NCI-H526 (cell line): ENCODE measurements at regions not wholly inside any gene's neighbourhood (a gene's known extent, or its start where the extent isn't known, plus 50 kb on each side); places are given as distances from the start of the nearest gene placed in this dataset.

Experiments used
- DNase-seq, 2 experiments: peaks; one replicate each; lab custom pipeline; 2025; lab: John Stamatoyannopoulos, UW

DNA sequence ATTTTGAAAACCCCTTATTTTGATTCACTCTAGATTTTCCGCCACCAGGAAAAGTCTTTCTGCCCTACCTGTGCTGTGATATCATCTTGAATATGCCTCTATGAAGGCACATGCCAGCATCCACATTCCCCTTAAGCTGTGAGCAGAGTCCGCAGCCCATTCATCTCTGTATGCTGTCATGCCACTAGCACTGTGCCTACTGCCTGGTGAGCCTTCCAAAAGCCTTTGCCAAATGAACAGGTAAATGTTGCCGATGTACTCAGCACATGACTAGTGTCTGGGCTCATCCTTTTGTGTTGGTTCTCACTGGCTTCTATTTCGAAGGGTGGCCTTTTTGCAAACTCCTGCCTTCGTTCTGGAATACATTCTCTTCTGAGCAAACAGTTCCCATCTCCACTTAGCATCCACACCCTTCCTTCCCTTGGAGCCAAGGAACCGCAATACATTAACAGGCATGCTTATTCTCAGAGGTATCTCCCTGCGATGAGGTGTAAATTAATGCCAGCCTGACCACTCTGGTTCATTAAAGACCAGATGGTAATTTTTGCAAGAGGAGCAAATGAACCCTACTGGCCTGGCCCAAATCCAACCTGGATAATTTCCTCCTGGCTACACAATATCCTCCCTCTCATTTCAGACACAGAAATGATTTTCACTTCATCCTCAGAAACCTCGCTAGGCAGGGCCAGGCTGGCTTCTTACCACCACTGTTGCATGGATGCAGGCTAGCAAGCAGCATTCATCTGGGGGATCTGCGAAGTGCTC is 339.7 kb upstream of the NFE2L3 start:
- no peak for DNase-seq

DNA sequence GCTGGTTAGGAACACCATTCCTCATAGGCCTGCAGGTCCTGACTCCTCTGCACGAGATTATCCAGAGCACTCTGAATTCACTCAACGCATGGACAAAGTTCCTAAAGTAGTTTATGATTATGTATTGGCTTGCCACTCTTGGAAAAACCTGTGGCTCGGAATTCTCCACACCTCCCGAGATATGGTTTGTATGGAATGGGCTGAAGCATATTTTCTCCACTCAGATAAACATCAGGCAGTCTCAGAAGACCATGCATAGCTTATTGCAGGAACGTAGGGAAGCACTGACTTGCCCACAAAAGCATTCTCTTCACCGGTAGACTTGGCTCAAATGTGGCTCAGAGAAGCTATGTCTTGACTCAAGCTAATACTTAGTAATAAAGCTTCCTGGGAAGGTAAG is 338.6 kb upstream of the NFE2L3 start:
- DNase-seq = no peak

DNA sequence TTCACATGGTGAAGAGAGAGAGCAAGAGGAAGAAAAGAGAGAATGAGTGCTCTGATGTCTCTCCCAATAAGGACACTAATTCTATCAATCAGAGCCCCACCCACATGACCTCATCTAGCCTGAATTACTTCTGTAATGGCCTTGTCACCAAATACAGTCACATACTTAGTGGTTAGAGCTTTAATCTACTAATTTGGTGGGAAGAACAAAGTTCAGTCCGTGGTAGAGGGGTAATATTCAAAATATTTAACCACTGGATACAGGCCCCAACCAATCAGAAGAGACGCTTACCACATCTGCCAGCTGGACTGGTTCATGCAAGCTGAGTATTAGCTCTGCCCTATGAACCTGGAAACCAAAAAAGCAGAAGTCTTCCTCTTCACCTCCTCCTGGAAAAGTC is 336.3 kb upstream of the NFE2L3 start:
- no peak for DNase-seq

DNA sequence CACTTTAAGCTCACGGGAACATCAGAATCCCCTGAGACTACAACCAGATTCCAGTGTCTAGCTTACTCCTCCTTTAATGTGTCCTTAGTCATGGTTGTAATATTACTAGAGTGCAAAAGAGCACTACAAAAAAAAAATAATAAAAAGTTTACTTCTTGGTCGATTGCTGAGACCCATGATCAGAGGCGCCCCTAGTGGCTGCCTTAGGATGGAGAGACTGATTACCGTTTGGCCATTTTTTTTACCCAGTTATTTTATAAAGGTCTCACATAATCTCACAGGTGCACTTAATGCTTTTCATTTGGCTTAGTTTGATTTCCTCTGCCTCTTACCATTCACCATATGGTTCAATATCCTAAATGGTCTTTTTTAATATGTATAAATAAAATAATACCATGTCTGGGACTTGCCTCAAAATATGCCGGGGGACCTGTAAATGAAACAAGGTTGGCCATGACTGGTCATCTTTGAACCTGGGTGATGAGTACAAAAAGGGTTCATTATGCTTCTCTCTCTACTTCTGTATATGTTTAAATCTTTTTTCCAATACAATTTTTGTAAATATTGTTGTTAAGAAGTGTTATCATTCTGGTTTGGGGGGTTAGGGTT is 331.5 kb upstream of the NFE2L3 start:
- no peak for DNase-seq

DNA sequence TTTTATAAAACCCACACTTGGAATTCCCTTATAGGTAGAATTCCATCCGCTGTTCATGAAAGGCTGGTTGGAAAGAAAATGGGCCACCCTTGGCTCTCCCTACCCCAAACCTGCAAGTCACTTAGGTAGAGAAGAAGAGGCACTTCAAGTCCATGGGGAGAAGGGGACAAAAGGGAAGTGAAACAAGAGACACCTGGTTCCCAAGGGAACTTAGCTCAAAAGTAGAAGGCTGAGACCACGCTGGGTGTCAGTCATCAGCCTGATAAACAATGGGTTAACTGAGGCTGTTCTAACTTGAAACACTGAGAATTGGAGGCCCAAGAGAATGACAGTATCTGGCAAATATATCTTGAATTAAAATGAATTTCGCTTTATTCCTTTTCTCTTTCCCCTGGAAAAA is 330.8 kb upstream of the NFE2L3 start:
- DNase-seq = no peak

DNA sequence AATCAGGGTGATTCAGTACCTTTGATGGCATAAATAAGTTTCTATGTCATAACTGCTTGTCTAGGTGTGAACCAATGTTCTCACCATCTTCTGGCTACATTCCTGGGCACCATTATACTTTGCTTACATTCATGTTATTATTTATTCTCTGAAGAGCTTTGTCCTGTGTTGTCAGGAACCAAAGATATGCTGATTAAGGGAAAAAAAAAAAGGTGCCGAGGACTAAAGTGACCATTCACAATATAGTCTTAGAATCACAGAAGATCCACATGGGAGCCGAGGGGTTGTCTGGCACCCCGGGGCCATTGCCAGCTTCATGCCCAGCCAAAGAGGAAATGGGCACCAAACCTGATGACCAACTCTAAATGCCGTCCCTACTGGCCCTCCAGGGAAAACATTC is 329.2 kb upstream of the NFE2L3 start:
- no peak for DNase-seq

DNA sequence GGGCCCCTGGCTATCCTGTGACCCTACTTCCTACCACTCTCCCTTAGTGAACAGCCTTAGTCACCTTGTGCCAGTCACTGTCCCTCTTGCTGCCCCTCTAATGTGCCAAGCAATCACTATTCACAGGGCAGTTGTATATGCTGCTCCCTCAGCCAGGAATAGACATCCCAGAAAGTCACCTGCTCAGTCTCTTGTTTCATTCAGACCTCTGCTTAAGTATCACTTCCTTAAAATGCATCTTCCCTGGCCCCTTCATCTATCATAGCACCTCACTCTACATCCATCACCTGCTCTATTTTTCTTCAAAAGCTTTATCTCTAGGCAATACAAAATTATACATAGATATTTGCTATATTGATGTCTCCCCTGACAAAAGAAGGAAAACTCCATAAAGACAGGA is 328.4 kb upstream of the NFE2L3 start:
- DNase-seq = no peak

DNA sequence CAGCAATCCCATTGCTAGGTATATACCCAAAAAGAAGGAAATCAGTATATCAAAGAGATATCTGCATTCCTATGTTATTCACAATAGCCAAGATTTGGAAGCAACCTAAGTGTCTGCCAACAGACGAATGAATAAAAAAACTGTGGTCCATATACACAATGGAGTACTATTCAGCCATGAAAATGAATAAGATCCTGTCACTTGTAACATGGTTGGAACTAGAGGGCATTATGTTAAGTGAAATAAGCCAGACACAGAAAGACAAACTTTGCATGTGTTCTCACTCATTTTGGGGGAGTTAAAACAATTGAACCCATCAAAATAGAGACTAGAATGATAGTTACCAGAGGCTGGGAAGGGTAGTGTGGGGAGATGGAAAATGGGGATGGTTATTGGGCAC is 323.5 kb upstream of the NFE2L3 start:
- no peak for DNase-seq

DNA sequence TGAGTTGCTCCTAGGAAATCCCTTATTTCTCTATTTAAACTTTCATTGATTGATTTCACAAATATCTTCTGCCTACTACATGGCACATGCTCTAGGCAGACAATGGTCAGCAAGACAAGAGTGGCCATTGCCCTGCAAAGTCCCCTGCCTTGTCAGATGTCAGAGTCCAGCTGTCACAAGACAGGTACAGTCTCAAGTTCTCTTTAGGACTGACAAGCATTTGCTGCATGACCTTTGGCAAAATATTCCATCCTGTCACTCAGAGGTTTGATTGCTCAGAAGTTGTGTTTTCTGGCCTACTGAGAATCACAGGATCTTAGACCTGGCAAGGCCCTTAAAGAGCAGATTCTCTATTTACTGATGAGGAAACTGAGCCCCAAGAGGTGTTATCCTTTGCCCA is 322.3 kb upstream of the NFE2L3 start:
- no peak for DNase-seq

DNA sequence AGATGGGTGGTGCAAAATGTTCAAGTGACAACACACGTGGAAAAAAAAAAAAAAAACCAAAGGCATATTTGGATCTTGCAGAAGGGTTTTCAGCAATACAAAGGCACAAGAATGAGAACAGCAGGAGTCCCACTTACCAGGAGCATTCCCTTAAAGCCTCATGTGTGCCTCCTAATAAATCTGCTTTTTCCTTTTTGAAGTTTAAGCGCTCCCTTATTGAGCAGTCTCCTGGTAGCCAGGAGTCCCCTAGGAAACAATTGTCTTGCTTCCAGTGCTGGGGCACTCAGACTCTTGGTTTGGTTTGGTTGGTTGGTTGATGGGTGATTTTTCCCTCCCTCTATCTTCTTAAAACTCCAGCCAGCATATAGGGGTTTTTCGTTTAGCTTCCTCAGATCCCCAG is 321.8 kb upstream of the NFE2L3 start:
- DNase-seq = no peak

DNA sequence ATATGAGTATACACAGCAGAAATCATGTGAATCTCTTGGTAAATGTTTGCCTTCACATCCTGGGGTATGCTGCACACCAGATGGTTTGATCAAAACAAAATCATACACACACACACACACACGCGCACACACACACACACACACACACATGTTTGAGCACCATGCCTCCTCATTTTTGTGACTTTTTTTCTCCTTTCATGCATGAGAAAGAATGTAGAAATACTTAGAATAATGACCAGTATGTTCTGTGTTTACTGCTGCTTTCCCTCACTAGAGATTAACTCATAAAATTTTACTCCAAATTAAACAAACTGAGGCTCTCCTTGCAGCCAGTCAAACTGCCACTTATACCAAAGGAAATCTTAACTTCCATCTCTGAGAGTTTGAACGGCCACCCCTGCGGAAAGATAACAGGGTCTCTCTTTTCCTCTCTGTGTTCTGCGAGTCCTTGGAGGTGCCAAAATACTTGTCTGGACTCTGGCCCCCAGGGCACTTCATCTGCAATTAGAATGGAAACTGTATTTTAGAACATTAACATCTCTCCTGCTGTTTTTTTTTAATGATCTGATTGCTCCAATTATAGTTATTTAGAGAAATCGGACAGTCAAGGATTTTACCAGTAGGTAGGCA is 320.8 kb upstream of the NFE2L3 start:
- no peak for DNase-seq

DNA sequence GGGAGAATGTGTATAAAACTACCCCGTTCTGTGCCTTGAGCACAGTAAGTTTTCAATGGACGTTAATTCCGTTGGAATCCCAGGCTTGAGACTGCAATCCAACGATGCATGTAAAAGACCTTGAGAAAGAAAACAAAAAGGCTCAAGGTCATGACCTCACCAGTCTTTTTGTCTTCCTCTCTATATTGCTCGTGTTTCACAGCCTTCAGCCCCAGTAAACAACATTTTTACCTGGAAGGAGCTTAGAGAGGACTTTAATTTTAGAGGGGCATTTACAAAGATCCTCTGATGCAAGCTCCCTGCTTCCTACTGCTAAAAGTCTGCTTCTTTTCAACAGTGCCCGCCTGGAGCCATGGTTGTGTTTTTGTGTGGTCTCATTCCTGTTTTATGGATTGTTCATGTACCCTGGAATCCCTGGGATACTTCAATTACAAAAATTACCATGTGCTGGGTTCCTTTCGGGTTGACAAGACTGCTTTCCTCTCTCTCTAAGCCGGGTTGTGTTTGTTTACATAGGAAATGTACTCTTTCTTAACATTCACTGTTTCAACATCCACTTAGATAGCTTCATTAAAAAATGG is 320.1 kb upstream of the NFE2L3 start:
- no peak for DNase-seq

DNA sequence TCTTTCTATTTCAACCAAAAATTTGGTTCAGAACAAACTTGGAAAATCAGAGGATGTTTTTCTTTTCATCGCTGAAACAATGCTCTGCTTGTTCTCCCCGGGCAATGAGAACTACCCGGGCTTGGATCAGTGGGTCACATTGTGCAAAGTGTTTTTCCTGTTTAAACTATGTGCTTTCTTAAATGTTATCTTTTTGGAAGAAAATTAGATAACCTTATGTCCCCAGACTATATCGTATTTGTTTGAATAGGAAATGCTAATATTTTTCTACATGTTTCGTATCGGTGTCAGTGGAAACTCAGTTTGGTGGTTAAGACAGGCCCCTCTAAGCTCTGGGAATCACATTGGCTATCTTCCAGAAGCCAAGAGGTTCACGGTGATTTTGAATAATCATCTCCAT is 319.5 kb upstream of the NFE2L3 start:
- no peak for DNase-seq

DNA sequence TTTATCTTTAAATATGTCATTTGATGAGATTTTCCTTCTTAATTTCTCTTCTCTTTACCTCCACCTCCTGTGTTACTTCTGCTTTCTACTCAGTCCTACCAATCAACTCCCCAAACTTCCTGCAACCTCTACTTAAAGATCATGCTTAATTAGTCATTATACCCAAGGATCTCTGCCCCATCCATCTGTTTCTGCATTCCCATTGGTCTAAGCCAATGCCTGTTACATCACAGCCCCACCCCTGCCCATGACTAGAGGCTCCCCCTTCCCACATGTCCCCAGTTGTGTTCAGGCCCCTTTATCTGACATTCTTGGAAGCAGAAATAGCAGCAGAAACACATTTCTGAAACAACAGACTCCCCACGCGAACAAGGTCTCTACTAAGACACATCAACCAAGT is 319.1 kb upstream of the NFE2L3 start:
- DNase-seq = no peak

DNA sequence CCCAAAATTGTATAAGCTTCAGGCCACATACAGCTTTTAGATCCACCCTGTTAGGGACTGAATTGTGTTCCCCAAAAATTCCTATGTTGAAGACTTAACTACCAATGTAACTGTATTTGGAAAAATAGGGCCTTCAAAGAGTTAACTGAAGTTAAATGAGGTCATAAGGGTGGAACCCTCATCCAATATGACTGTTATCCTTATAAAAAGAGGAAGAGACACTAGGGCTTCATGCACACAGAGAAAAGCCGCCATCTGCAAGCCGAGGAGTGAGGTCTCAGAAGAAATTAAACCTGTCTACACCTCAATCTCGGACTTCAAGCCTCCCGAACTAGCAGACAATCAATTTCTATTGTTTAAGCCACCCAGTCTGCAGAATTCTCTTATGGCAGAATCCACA is 317.9 kb upstream of the NFE2L3 start:
- no peak for DNase-seq

DNA sequence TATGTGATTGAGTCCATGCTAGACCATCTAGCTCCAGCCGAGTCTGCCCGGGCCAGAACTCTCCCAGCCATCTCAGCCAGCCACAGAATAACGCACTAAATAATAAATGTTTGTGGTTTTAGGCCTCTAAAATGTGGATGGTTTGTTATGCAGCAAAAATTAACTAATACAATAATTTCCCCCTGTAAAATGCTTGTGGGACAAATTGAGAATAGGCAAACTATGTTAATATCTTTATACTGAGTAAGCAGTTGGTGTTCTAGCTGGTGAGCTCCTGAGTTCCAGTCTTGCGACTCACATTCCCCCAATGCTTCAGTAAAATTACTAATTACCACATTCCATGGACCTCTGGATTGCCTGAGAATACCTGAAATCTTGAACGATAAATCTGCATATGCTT is 316.8 kb upstream of the NFE2L3 start:
- DNase-seq = no peak

DNA sequence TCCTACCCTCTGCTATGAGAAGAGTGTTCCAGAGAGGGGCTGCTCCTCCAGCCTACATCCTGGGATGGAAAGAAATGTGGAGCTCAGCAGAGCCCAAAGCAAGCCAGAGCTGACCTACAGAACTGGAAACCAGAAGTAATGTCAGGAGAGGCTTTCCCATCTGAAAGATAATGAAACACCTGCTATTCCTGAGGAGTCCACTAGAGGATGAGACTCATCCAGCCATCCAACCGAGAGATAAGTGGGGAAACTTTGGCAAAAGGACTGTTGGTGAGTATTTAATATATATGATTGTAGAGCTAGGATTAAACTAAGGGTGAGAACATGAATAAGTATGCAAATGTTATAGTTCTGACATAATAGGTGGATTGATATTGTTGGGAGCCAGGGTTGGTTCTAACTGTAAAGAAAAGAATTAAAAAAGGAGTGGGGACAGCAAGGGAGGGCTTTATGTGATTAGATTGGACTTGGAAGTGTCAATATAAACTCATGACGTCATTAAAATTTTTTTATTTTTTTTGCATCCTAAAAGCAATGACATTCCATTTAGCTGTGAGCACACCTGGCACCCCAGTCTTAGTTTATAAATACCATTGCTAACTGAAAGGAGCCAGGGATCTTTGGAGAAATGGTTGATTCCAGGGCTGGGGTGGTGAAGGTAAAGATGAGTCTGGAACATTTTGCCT is 312.8 kb upstream of the NFE2L3 start:
- DNase-seq = peak in 1 of 2 experiments; percentile 15

DNA sequence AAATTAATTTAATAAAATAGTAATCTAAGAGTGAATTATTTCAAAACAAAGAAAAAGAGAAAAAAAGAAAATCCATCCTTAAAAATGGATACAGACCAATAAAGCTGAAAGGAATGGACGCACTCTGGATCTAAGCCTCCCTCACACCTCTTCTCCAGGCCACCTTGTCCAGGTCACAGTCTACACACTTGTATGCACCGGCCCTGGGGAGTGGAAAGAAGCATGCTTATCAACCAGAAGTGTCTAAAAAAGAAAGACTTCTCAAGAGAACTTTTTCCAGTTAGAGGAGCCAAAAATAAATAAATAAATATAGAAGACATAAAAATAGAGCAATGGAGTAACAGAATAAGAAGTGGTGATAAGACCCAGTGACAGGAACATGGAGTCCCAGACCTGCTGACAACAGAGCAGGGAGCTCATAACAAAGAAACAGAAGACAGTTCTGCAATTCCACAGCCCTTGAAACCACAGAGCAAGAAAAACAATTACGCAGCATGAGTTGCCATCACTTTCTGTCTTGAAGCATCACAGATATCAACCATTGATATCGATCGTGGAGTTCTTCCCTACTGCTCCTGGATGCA is 311.7 kb upstream of the NFE2L3 start:
- no peak for DNase-seq

DNA sequence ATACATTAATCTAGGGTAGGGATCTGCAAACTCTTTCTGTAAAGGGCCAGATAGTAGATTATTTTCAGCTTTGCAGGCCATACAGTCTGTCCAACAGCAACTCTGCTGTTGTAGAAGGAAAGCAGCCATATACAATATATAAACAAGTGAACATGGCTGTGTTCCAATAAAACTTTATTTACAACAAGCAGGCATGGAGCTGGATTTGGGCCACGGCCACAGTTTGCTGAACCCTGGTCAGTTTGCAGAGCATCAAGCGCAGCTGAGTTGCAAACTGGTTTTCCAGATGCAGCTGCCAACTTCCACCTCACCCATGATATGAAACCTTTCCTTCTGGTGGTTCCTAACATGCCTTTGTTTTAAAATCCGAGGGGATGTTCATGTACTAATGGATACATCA is 310.4 kb upstream of the NFE2L3 start:
- no peak for DNase-seq

DNA sequence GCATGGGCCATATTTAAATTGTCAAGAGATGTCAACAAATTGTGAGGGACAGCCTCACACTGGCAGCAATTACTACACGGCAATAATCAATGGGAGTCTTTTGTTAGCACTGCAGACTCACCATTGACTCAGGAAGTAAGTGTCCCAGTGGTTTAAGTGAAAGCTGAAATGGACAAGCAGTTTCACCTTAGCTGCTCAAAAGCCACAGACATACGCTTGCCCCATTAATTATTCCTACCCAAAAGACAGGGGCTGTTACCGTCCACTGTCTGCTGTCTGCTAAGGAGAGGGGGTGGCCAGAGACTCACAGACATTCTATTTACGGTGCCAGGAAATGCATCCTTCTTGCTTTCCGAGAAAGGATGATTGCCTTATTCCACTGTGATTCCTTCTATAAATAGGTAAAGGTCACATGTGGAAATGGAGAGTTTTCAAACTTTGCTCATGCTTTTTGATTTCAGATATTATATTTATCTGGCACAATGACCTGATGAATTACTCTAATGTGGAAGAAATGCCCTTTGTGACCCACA is 309.7 kb upstream of the NFE2L3 start:
- no peak for DNase-seq

DNA sequence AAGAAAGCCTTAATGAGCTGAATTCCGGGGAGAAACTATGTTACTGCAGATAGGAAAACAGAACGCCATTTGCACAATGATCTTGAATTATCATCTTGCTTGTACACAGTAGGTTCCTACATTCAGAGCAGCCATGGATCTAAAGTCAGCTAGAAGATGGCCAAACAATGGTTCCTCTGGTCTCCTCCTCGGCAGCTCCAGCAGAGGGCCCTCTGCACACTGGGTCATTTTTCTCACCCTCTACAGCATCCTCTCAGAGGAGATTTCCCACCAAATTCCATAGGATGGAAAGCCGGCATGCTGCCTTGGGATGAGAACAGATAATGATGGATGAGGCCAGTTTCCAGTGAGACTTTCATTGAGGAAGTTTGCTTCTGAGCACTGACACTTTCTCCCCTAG is 308.5 kb upstream of the NFE2L3 start:
- DNase-seq = no peak
